Duodenal mucosa (tissue), 2 donors: ENCODE measurements at regions not wholly inside any gene's neighbourhood (a gene's known extent, or its start where the extent isn't known, plus 50 kb on each side); places are given as distances from the start of the nearest gene placed in this dataset.

Source experiments
- H3K27ac ChIP-seq: one replicate; pipeline ENCODE4 v1.7.0; 2013; ENCODE audit warnings: low read depth, low read length
- H3K27me3 ChIP-seq, 2 donors: one replicate each; pipeline ENCODE4 v1.7.0; 2013; ENCODE audit warnings: low read length in 2 of 2, control low read depth in 1 of 2; ENCODE audit not compliant: insufficient read depth in 2 of 2, control insufficient read depth in 1 of 2
- H3K36me3 ChIP-seq, 2 donors: one replicate each; pipeline ENCODE4 v1.7.0; 2013; ENCODE audit warnings: low read length in 2 of 2, control low read depth in 1 of 2; ENCODE audit not compliant: insufficient read depth in 2 of 2, control insufficient read depth in 1 of 2
- H3K4me1 ChIP-seq, 2 donors: one replicate each; pipeline ENCODE4 v1.7.0; 2013; ENCODE audit warnings: low read length in 2 of 2, control low read depth in 1 of 2; ENCODE audit not compliant: insufficient read depth in 2 of 2, control insufficient read depth in 1 of 2
- H3K4me3 ChIP-seq, 2 donors: one replicate each; pipeline ENCODE4 v1.7.0; 2013; ENCODE audit warnings: low read length in 2 of 2, low read depth in 1 of 2
- H3K9ac ChIP-seq, 2 donors: one replicate each; pipeline ENCODE4 v1.7.0; 2013; ENCODE audit warnings: low read length in 2 of 2, low read depth in 1 of 2
- H3K9me3 ChIP-seq, 2 donors: one replicate each; pipeline ENCODE4 v1.7.0; 2013; ENCODE audit warnings: low read length in 2 of 2, control low read depth in 1 of 2; ENCODE audit not compliant: control insufficient read depth in 1 of 2

- H3K36me3 ChIP-seq = no peaks in the 10 kb centered on the region
- no peak overlapping the region for H3K9ac ChIP-seq
- H3K4me1 ChIP-seq = no peaks in the 10 kb centered on the region
- H3K27ac ChIP-seq = no peak overlapping the region
- H3K9me3 ChIP-seq = no peaks in the 10 kb centered on the region
- H3K4me3 ChIP-seq = no peak overlapping the region
- H3K27me3 ChIP-seq = no peaks in the 10 kb centered on the region
Measured at GRCh38 chr13:77986713-77987112, 68.1 kb upstream of the EDNRB start.

GRCh38 chr13:77985866-77986636, 67.4 kb upstream of the EDNRB start:
- Histone ChIP-seq H3K4me1 (no peaks in the 10 kb centered on the region), H3K9me3 (no peaks in the 10 kb centered on the region), H3K9ac (no peak overlapping the region), H3K27me3 (no peaks in the 10 kb centered on the region), H3K36me3 (no peaks in the 10 kb centered on the region), H3K27ac (no peak overlapping the region), H3K4me3 (no peak overlapping the region)

GRCh38 chr13:77981281-77981881, 62.8 kb upstream of the EDNRB start:
- Histone ChIP-seq H3K9ac (no peak overlapping the region), H3K4me3 (no peak overlapping the region), H3K36me3 (no peaks in the 10 kb centered on the region), H3K4me1 (no peaks in the 10 kb centered on the region), H3K9me3 (no peaks in the 10 kb centered on the region), H3K27me3 (no peaks in the 10 kb centered on the region), H3K27ac (no peak overlapping the region)

GRCh38 chr13:77980592-77980991, 62.0 kb upstream of the EDNRB start:
- Histone ChIP-seq H3K4me3 (no peak overlapping the region), H3K4me1 (no peaks in the 10 kb centered on the region), H3K9me3 (no peaks in the 10 kb centered on the region), H3K27ac (no peak overlapping the region), H3K27me3 (no peaks in the 10 kb centered on the region), H3K36me3 (no peaks in the 10 kb centered on the region), H3K9ac (no peak overlapping the region)

- H3K27ac ChIP-seq = no peak overlapping the region
- no peaks in the 10 kb centered on the region for H3K9me3 ChIP-seq
- no peaks in the 10 kb centered on the region for H3K4me1 ChIP-seq
- H3K36me3 ChIP-seq = no peaks in the 10 kb centered on the region
- H3K9ac ChIP-seq = no peak overlapping the region
- no peak overlapping the region for H3K4me3 ChIP-seq
- no peaks in the 10 kb centered on the region for H3K27me3 ChIP-seq
Measured at GRCh38 chr13:77979721-77980385, 61.2 kb upstream of the EDNRB start.

GRCh38 chr13:77975358-77976042, 56.9 kb upstream of the EDNRB start:
- Histone ChIP-seq H3K4me1 (no peaks in the 10 kb centered on the region), H3K27me3 (no peaks in the 10 kb centered on the region), H3K36me3 (no peaks in the 10 kb centered on the region), H3K9me3 (no peaks in the 10 kb centered on the region), H3K9ac (no peak overlapping the region), H3K4me3 (no peak overlapping the region), H3K27ac (no peak overlapping the region)

- H3K9ac ChIP-seq = no peak overlapping the region
- no peaks in the 10 kb centered on the region for H3K27me3 ChIP-seq
- H3K4me1 ChIP-seq = no peaks in the 10 kb centered on the region
- H3K4me3 ChIP-seq = no peak overlapping the region
- H3K27ac ChIP-seq = no peak overlapping the region
- H3K36me3 ChIP-seq = no peaks in the 10 kb centered on the region
- no peaks in the 10 kb centered on the region for H3K9me3 ChIP-seq
Measured at GRCh38 chr13:77969299-77969698, 50.7 kb upstream of the EDNRB start.
